Activated T-cell treated with anti-CD3 and anti-CD28 coated beads, Interleukin-2, amount 50 U/mL, for 48 hours (primary cell): ENCODE measurements at regions not wholly inside any gene's neighbourhood (a gene's known extent, or its start where the extent isn't known, plus 50 kb on each side); places are given as distances from the start of the nearest gene placed in this dataset.

Experiments used
- DNase-seq, 2 experiments: peaks; one replicate each; pipeline ENCODE4 v3.0.0-alpha.2; 2020

- no peak for DNase-seq
Measured at GRCh38 chr12:91964501-91964900, 181.1 kb downstream of the BTG1 start.

- no peak for DNase-seq
Measured at GRCh38 chr12:91959220-91959619, 186.4 kb downstream of the BTG1 start.

GRCh38 chr12:91958816-91959215 lies 186.8 kb downstream of the BTG1 start:
- no peak for DNase-seq

GRCh38 chr12:91954747-91955146 lies 190.9 kb downstream of the BTG1 start:
- DNase-seq = no peak

GRCh38 chr12:91954326-91954725 lies 191.3 kb downstream of the BTG1 start:
- no peak for DNase-seq

GRCh38 chr12:91952916-91953315 lies 192.7 kb downstream of the BTG1 start:
- DNase-seq = no peak

GRCh38 chr12:91951571-91951970 lies 194.1 kb downstream of the BTG1 start:
- no peak for DNase-seq

GRCh38 chr12:91948504-91948903 lies 197.1 kb downstream of the BTG1 start:
- DNase-seq = no peak

GRCh38 chr12:91947459-91947858 lies 198.2 kb downstream of the BTG1 start:
- no peak for DNase-seq

- DNase-seq = no peak
Measured at GRCh38 chr12:91944637-91945036, 201.0 kb downstream of the BTG1 start.

GRCh38 chr12:91940826-91941570 lies 204.6 kb downstream of the BTG1 start:
- DNase-seq = no peak

- no peak for DNase-seq
Measured at GRCh38 chr12:91940322-91940721, 205.3 kb downstream of the BTG1 start.

- no peak for DNase-seq
Measured at GRCh38 chr12:91937706-91938105, 207.9 kb downstream of the BTG1 start.

GRCh38 chr12:91937009-91937408 lies 208.6 kb downstream of the BTG1 start:
- no peak for DNase-seq

GRCh38 chr12:91935296-91935695 lies 210.3 kb downstream of the BTG1 start:
- DNase-seq = no peak

- no peak for DNase-seq
Measured at GRCh38 chr12:91931111-91931510, 214.5 kb downstream of the BTG1 start.

GRCh38 chr12:91928501-91928900 lies 217.1 kb downstream of the BTG1 start:
- DNase-seq = no peak

GRCh38 chr12:91926848-91927247 lies 218.8 kb downstream of the BTG1 start:
- no peak for DNase-seq

- no peak for DNase-seq
Measured at GRCh38 chr12:91924827-91925226, 220.8 kb downstream of the BTG1 start.

GRCh38 chr12:91923864-91924263 lies 221.8 kb downstream of the BTG1 start:
- DNase-seq = no peak

GRCh38 chr12:91922674-91923073 lies 223.0 kb downstream of the BTG1 start:
- DNase-seq = no peak

- DNase-seq = no peak
Measured at GRCh38 chr12:91922139-91922538, 223.5 kb downstream of the BTG1 start.

- DNase-seq = no peak
Measured at GRCh38 chr12:91921555-91921954, 224.1 kb downstream of the BTG1 start.

- DNase-seq = no peak
Measured at GRCh38 chr12:91920741-91921140, 224.9 kb downstream of the BTG1 start.

- DNase-seq = no peak
Measured at GRCh38 chr12:91920276-91920675, 225.4 kb downstream of the BTG1 start.
